H9 (cell line): ENCODE measurements at regions not wholly inside any gene's neighbourhood (a gene's known extent, or its start where the extent isn't known, plus 50 kb on each side); places are given as distances from the start of the nearest gene placed in this dataset.

Experiments used
- DNase-seq: peaks from one replicate; pipeline ENCODE4 v3.0.0-alpha.2; 2017
- H2AFZ ChIP-seq: one replicate; pipeline ENCODE4 v1.6.1; 2013; ENCODE audit warnings: mild to moderate bottlenecking, low read length, control low read depth, moderate library complexity
- H2AK5ac ChIP-seq: 2 replicates; pipeline ENCODE4 v1.6.1; 2013; ENCODE audit warnings: low read length, control low read depth, mixed read lengths; ENCODE audit not compliant: insufficient read length
- H2BK120ac ChIP-seq: one replicate; pipeline ENCODE4 v1.6.1; 2013; ENCODE audit warnings: low read depth, mild to moderate bottlenecking, low read length, control low read depth, inconsistent platforms; ENCODE audit not compliant: poor library complexity, severe bottlenecking
- H2BK12ac ChIP-seq: 2 replicates; pipeline ENCODE4 v1.6.1; 2013; ENCODE audit warnings: low read length, control low read depth, mixed read lengths, low read depth; ENCODE audit not compliant: insufficient read length
- H2BK15ac ChIP-seq: 2 replicates; pipeline ENCODE4 v1.6.1; 2013; ENCODE audit warnings: low read depth, low read length, control low read depth
- H2BK20ac ChIP-seq: one replicate; pipeline ENCODE4 v1.6.1; 2013; ENCODE audit warnings: low read depth, mild to moderate bottlenecking, low read length, control low read depth, inconsistent platforms; ENCODE audit not compliant: poor library complexity, severe bottlenecking
- H2BK5ac ChIP-seq: 2 replicates; pipeline ENCODE4 v1.6.1; 2013; ENCODE audit warnings: low read length, control low read depth, mixed read lengths; ENCODE audit not compliant: insufficient read length
- H3K14ac ChIP-seq: 2 replicates; pipeline ENCODE4 v1.6.1; 2013; ENCODE audit warnings: low read length, control low read depth; ENCODE audit not compliant: insufficient read depth
- H3K18ac ChIP-seq: 2 replicates; pipeline ENCODE4 v1.6.1; 2013; ENCODE audit warnings: low read depth, mild to moderate bottlenecking, mixed read lengths, low read length, control low read depth; ENCODE audit not compliant: insufficient read length
- H3K23ac ChIP-seq: 2 replicates; pipeline ENCODE4 v1.6.1; 2013; ENCODE audit warnings: low read length, control low read depth, mixed read lengths, low read depth; ENCODE audit not compliant: insufficient read length
- H3K23me2 ChIP-seq: 2 replicates; pipeline ENCODE4 v1.6.1; 2013; ENCODE audit warnings: low read depth, mild to moderate bottlenecking, mixed read lengths, low read length, control low read depth; ENCODE audit not compliant: insufficient read length, poor library complexity, severe bottlenecking
- H3K27ac ChIP-seq: 2 replicates; pipeline ENCODE4 v1.5.1; 2013; ENCODE audit warnings: low read length, control low read depth, mixed read lengths, low read depth; ENCODE audit not compliant: insufficient read length
- H3K27me3 ChIP-seq: 2 replicates; pipeline ENCODE4 v1.6.1; 2013; ENCODE audit warnings: low read length, control low read depth, inconsistent platforms; ENCODE audit not compliant: insufficient read depth
- H3K4ac ChIP-seq: 2 replicates; pipeline ENCODE4 v1.6.1; 2013; ENCODE audit warnings: low read depth, mild to moderate bottlenecking, control low read depth, inconsistent platforms, low read length, moderate library complexity
- H3K4me1 ChIP-seq: 2 replicates; pipeline ENCODE4 v1.6.1; 2013; ENCODE audit warnings: low read length, control low read depth, inconsistent platforms; ENCODE audit not compliant: insufficient read depth
- H3K4me2 ChIP-seq: 2 replicates; pipeline ENCODE4 v1.6.1; 2013; ENCODE audit warnings: low read length, control low read depth, mixed read lengths; ENCODE audit not compliant: insufficient read length, insufficient read depth
- H3K56ac ChIP-seq: 2 replicates; pipeline ENCODE4 v1.6.1; 2013; ENCODE audit warnings: low read depth, mild to moderate bottlenecking, mixed read lengths, low read length, control low read depth; ENCODE audit not compliant: insufficient read length
- H3K79me1 ChIP-seq: 2 replicates; pipeline ENCODE4 v1.6.1; 2013; ENCODE audit warnings: low read depth, mild to moderate bottlenecking, moderate library complexity, low read length, control low read depth, inconsistent platforms; ENCODE audit not compliant: insufficient read depth, poor library complexity, severe bottlenecking
- H3K79me2 ChIP-seq: 2 replicates; pipeline ENCODE4 v1.6.1; 2013; ENCODE audit warnings: low read length, control low read depth, inconsistent platforms; ENCODE audit not compliant: insufficient read depth
- H3K9ac ChIP-seq: 2 replicates; pipeline ENCODE4 v1.6.1; 2013; ENCODE audit warnings: low read length, control low read depth, mixed read lengths; ENCODE audit not compliant: insufficient read length; ENCODE audit errors: extremely low read depth
- H3K9me3 ChIP-seq: one replicate; pipeline ENCODE4 v1.6.1; 2013; ENCODE audit warnings: low read depth, low read length, inconsistent platforms; ENCODE audit not compliant: control insufficient read depth
- H3T11ph ChIP-seq: one replicate; pipeline ENCODE4 v1.6.1; 2013; ENCODE audit warnings: mild to moderate bottlenecking, low read length, control low read depth, inconsistent platforms
- H4K20me1 ChIP-seq: one replicate; pipeline ENCODE4 v1.6.1; 2013; ENCODE audit not compliant: control insufficient read depth, insufficient read length, insufficient read depth
- H4K5ac ChIP-seq: 2 replicates; pipeline ENCODE4 v1.6.1; 2013; ENCODE audit warnings: low read depth, mild to moderate bottlenecking, mixed read lengths, low read length, control low read depth; ENCODE audit not compliant: insufficient read length
- H4K8ac ChIP-seq: replicated peaks from 2 replicates; pipeline ENCODE4 v1.6.1; 2013; ENCODE audit warnings: low read length, control low read depth, mixed read lengths, low read depth; ENCODE audit not compliant: insufficient read length
- H4K91ac ChIP-seq: 2 replicates; pipeline ENCODE4 v1.6.1; 2013; ENCODE audit warnings: low read depth, mild to moderate bottlenecking, moderate library complexity, mixed read lengths, low read length, control low read depth; ENCODE audit not compliant: insufficient read length
- H3K27ac Mint-ChIP-seq, 3 experiments: 2 replicates in 2 of 3; 3 replicates in 1 of 3; pipeline ENCODE4 v1.8.0; 2020 to 2021; ENCODE audit warnings: mixed read lengths in 3 of 3, mild to moderate bottlenecking in 1 of 3, moderate library complexity in 1 of 3
- H3K27me3 Mint-ChIP-seq: 2 replicates; pipeline ENCODE4 v1.8.0; 2021; ENCODE audit warnings: low read depth, mild to moderate bottlenecking, moderate library complexity, mixed read lengths
- H3K36me3 Mint-ChIP-seq, 3 experiments: 2 replicates in 2 of 3; 3 replicates in 1 of 3; pipeline ENCODE4 v1.8.0; 2020 to 2021; ENCODE audit warnings: low read depth in 3 of 3, mixed read lengths in 3 of 3; ENCODE audit not compliant: insufficient read depth in 1 of 3
- H3K4me1 Mint-ChIP-seq, 2 experiments: 2 replicates each; pipeline ENCODE4 v1.8.0; 2020; ENCODE audit warnings: mixed read lengths in 2 of 2
- H3K4me3 Mint-ChIP-seq, 2 experiments: 2 replicates in 1 of 2; 3 replicates in 1 of 2; pipeline ENCODE4 v1.8.0; 2020 to 2021; ENCODE audit warnings: mild to moderate bottlenecking in 2 of 2, mixed read lengths in 2 of 2, moderate library complexity in 1 of 2
- H3K9me3 Mint-ChIP-seq, 2 experiments: 2 replicates in 1 of 2; 3 replicates in 1 of 2; pipeline ENCODE4 v1.8.0; 2020; ENCODE audit warnings: mild to moderate bottlenecking in 2 of 2, mixed read lengths in 2 of 2, moderate library complexity in 1 of 2
- CTCF ChIP-seq: fragments of 200-600 bp; sonication (generic); conservative IDR thresholded peaks from 3 replicates; pipeline ENCODE4 v1.8.0; 2021; ENCODE audit warnings: antibody characterized with exemption, mild to moderate bottlenecking
- WGBS: extraction: QIAGEN DNeasy Blood & Tissue Kit; methylation state at CpG from one replicate; pipeline ENCODE4 v1.1.7; 2013; ENCODE audit warnings: missing lambda C conversion rate, low lambda C conversion rate, mixed read lengths; ENCODE audit not compliant: insufficient read length; ENCODE audit errors: extremely low coverage; 5-methylcytosine and 5-hydroxymethylcytosine counted together

DNA sequence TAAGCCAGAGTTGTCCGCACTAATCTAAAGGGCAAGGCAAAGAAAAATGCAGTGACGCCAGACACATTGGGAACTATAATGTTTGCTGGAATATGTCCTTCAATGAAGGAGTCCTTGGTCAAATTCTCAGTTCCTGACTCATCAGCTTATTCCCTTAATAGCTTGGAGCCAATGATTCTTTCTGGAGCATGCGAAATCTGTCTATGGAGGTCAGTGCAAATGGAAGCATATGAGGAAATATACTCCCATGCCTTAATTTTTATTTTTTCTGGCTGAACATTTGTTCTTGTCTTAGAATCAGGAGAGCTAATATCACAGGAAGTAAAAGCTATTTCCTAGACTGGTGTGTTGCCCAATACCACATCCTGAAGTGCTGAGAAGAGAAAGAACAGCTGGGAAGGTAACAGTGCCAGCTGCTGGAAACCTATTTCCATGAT, 289.8 kb upstream of the SPRY2 start:
- no peak overlapping the region for H3K9ac ChIP-seq
- no peak overlapping the region for H2AFZ ChIP-seq
- no CpG with 5 or more reads among the region's 3 CpGs for WGBS

More for the DNA sequence above, 289.8 kb upstream of the SPRY2 start:
- no peak overlapping the region for H3K56ac ChIP-seq
- no peak overlapping the region for H2BK5ac ChIP-seq
- no peak overlapping the region for H3K14ac ChIP-seq
- no peak overlapping the region for H3K4me2 ChIP-seq
- H3K27ac Mint-ChIP-seq: no peak overlapping the region
- H3K23ac ChIP-seq: no peak overlapping the region
- peaks cover 5% of the 10 kb centered on the region in 2 experiments; a peak in 3 of 4 replicates for H3K4me1 Mint-ChIP-seq
- no peaks in the 10 kb centered on the region for H3K27me3 Mint-ChIP-seq
- no peaks in the 10 kb centered on the region for H3K27me3 ChIP-seq
- H2BK20ac ChIP-seq: no peak overlapping the region
- H3K23me2 ChIP-seq: no peaks in the 10 kb centered on the region
- no peak overlapping the region for H3K4ac ChIP-seq
- no peaks in the 10 kb centered on the region for H4K20me1 ChIP-seq
- H2BK15ac ChIP-seq: no peak overlapping the region
- no peak overlapping the region for H3T11ph ChIP-seq
- no peak overlapping the region for H4K91ac ChIP-seq
- H3K27ac ChIP-seq: no peak overlapping the region
- no peak for TF ChIP-seq CTCF
- H2BK12ac ChIP-seq: no peak overlapping the region
- no peaks in the 10 kb centered on the region for H3K9me3 Mint-ChIP-seq
- no peaks in the 10 kb centered on the region for H3K79me1 ChIP-seq
- H3K4me3 Mint-ChIP-seq: no peak overlapping the region
- H3K79me2 ChIP-seq: no peaks in the 10 kb centered on the region
- no peak overlapping the region for H2BK120ac ChIP-seq
- no peak overlapping the region for H4K8ac ChIP-seq
- no peak for DNase-seq
- H3K36me3 Mint-ChIP-seq: no peaks in the 10 kb centered on the region
- H3K4me1 ChIP-seq: no peaks in the 10 kb centered on the region
- H3K18ac ChIP-seq: no peak overlapping the region
- H2AK5ac ChIP-seq: no peak overlapping the region
- H4K5ac ChIP-seq: no peak overlapping the region
- no peaks in the 10 kb centered on the region for H3K9me3 ChIP-seq
